ENCODE measurements at regions not wholly inside any gene's neighbourhood (a gene's known extent, or its start where the extent isn't known, plus 50 kb on each side); places are given as distances from the start of the nearest gene placed in this dataset.

GRCh38 chr20:57872816-57873409, 163.1 kb upstream of the PMEPA1 start:
- Histone ChIP-seq H3K36me3 (ENCODE audit: insufficient read depth, low read length) (no peaks in the 10 kb centered on the region), H3K79me2 (ENCODE audit: low read length) (no peaks in the 10 kb centered on the region), H2AFZ (ENCODE audit: low read length) (no peak overlapping the region), H3K4me2 (ENCODE audit: low read depth, low read length, poor library complexity, severe bottlenecking) (no peak overlapping the region), H3K4me3 (ENCODE audit: low read length) (no peak overlapping the region), H3K4me1 (ENCODE audit: low read length) (no peaks in the 10 kb centered on the region), H3K9ac (ENCODE audit: low read length) (no peak overlapping the region), H3K27me3 (ENCODE audit: low read length) (no peaks in the 10 kb centered on the region), H4K20me1 (ENCODE audit: insufficient read depth, low read depth, low read length) (no peaks in the 10 kb centered on the region), H3K27ac (ENCODE audit: low read length) (no peak overlapping the region), H3K9me3 (ENCODE audit: low read length) (no peaks in the 10 kb centered on the region), H3K9me2 (replicated peaks; ENCODE audit: insufficient read depth, low read length) (no peaks in the 10 kb centered on the region)
- DNase-seq = no peak

- Histone ChIP-seq H3K9me2 (replicated peaks; ENCODE audit: insufficient read depth, low read length) (no peaks in the 10 kb centered on the region), H3K4me1 (ENCODE audit: low read length) (no peaks in the 10 kb centered on the region), H3K4me3 (ENCODE audit: low read length) (no peak overlapping the region), H3K4me2 (ENCODE audit: low read depth, low read length, poor library complexity, severe bottlenecking) (no peak overlapping the region), H3K79me2 (ENCODE audit: low read length) (no peaks in the 10 kb centered on the region), H2AFZ (ENCODE audit: low read length) (no peak overlapping the region), H3K27me3 (ENCODE audit: low read length) (no peaks in the 10 kb centered on the region), H4K20me1 (ENCODE audit: insufficient read depth, low read depth, low read length) (no peaks in the 10 kb centered on the region), H3K9ac (ENCODE audit: low read length) (no peak overlapping the region), H3K36me3 (ENCODE audit: insufficient read depth, low read length) (no peaks in the 10 kb centered on the region), H3K9me3 (ENCODE audit: low read length) (no peaks in the 10 kb centered on the region), H3K27ac (ENCODE audit: low read length) (no peak overlapping the region)
- no peak for DNase-seq
These were observed 161.4 kb upstream of the PMEPA1 start for GRCh38 chr20:57871237-57871632.

- Histone ChIP-seq H4K20me1 (ENCODE audit: insufficient read depth, low read depth, low read length) (no peaks in the 10 kb centered on the region), H3K4me3 (ENCODE audit: low read length) (no peak overlapping the region), H3K27me3 (ENCODE audit: low read length) (no peaks in the 10 kb centered on the region), H3K36me3 (ENCODE audit: insufficient read depth, low read length) (no peaks in the 10 kb centered on the region), H3K4me1 (ENCODE audit: low read length) (no peaks in the 10 kb centered on the region), H3K9me3 (ENCODE audit: low read length) (no peaks in the 10 kb centered on the region), H3K27ac (ENCODE audit: low read length) (no peak overlapping the region), H3K9ac (ENCODE audit: low read length) (no peak overlapping the region), H2AFZ (ENCODE audit: low read length) (no peak overlapping the region), H3K4me2 (ENCODE audit: low read depth, low read length, poor library complexity, severe bottlenecking) (no peak overlapping the region), H3K79me2 (ENCODE audit: low read length) (no peaks in the 10 kb centered on the region), H3K9me2 (replicated peaks; ENCODE audit: insufficient read depth, low read length) (no peaks in the 10 kb centered on the region)
- DNase-seq = no peak
These were observed 160.9 kb upstream of the PMEPA1 start for GRCh38 chr20:57870597-57871236.

GRCh38 chr20:57869951-57870315, 160.1 kb upstream of the PMEPA1 start:
- Histone ChIP-seq H4K20me1 (ENCODE audit: insufficient read depth, low read depth, low read length) (no peaks in the 10 kb centered on the region), H3K36me3 (ENCODE audit: insufficient read depth, low read length) (no peaks in the 10 kb centered on the region), H3K9ac (ENCODE audit: low read length) (no peak overlapping the region), H3K4me3 (ENCODE audit: low read length) (no peak overlapping the region), H3K9me2 (replicated peaks; ENCODE audit: insufficient read depth, low read length) (no peaks in the 10 kb centered on the region), H2AFZ (ENCODE audit: low read length) (no peak overlapping the region), H3K4me1 (ENCODE audit: low read length) (no peaks in the 10 kb centered on the region), H3K27ac (ENCODE audit: low read length) (no peak overlapping the region), H3K79me2 (ENCODE audit: low read length) (no peaks in the 10 kb centered on the region), H3K27me3 (ENCODE audit: low read length) (no peaks in the 10 kb centered on the region), H3K4me2 (ENCODE audit: low read depth, low read length, poor library complexity, severe bottlenecking) (no peak overlapping the region), H3K9me3 (ENCODE audit: low read length) (no peaks in the 10 kb centered on the region)
- DNase-seq = no peak

- Histone ChIP-seq H4K20me1 (ENCODE audit: insufficient read depth, low read depth, low read length) (no peaks in the 10 kb centered on the region), H3K4me2 (ENCODE audit: low read depth, low read length, poor library complexity, severe bottlenecking) (no peak overlapping the region), H3K79me2 (ENCODE audit: low read length) (no peaks in the 10 kb centered on the region), H3K4me1 (ENCODE audit: low read length) (no peaks in the 10 kb centered on the region), H3K36me3 (ENCODE audit: insufficient read depth, low read length) (no peaks in the 10 kb centered on the region), H3K9me3 (ENCODE audit: low read length) (no peaks in the 10 kb centered on the region), H3K27ac (ENCODE audit: low read length) (no peak overlapping the region), H3K27me3 (ENCODE audit: low read length) (no peaks in the 10 kb centered on the region), H3K9me2 (replicated peaks; ENCODE audit: insufficient read depth, low read length) (no peaks in the 10 kb centered on the region), H3K9ac (ENCODE audit: low read length) (no peak overlapping the region), H3K4me3 (ENCODE audit: low read length) (no peak overlapping the region), H2AFZ (ENCODE audit: low read length) (no peak overlapping the region)
- DNase-seq = no peak
These were observed 159.6 kb upstream of the PMEPA1 start for GRCh38 chr20:57869291-57869950.

GRCh38 chr20:57868310-57868709, 158.5 kb upstream of the PMEPA1 start:
- no peak overlapping the region for H3K27ac ChIP-seq (ENCODE audit: low read length)
- H3K4me2 ChIP-seq (ENCODE audit: low read depth, low read length, poor library complexity, severe bottlenecking) = no peak overlapping the region
- H3K9me3 ChIP-seq (ENCODE audit: low read length) = no peaks in the 10 kb centered on the region
- H3K27me3 ChIP-seq (ENCODE audit: low read length) = no peaks in the 10 kb centered on the region
- H3K79me2 ChIP-seq (ENCODE audit: low read length) = no peaks in the 10 kb centered on the region
- H4K20me1 ChIP-seq (ENCODE audit: insufficient read depth, low read depth, low read length) = no peaks in the 10 kb centered on the region
- no peak overlapping the region for H2AFZ ChIP-seq (ENCODE audit: low read length)
- no peaks in the 10 kb centered on the region for H3K36me3 ChIP-seq (ENCODE audit: insufficient read depth, low read length)
- no peak overlapping the region for H3K4me3 ChIP-seq (ENCODE audit: low read length)
- no peak for DNase-seq
- no peaks in the 10 kb centered on the region for H3K9me2 ChIP-seq (replicated peaks; ENCODE audit: insufficient read depth, low read length)
- H3K4me1 ChIP-seq (ENCODE audit: low read length) = no peaks in the 10 kb centered on the region
- H3K9ac ChIP-seq (ENCODE audit: low read length) = no peak overlapping the region

GRCh38 chr20:57867807-57868206, 158.0 kb upstream of the PMEPA1 start:
- Histone ChIP-seq H3K4me1 (ENCODE audit: low read length) (no peaks in the 10 kb centered on the region), H3K27ac (ENCODE audit: low read length) (no peak overlapping the region), H3K79me2 (ENCODE audit: low read length) (no peaks in the 10 kb centered on the region)

GRCh38 chr20:57867181-57867803, 157.5 kb upstream of the PMEPA1 start:
- Histone ChIP-seq H3K36me3 (ENCODE audit: insufficient read depth, low read length) (no peaks in the 10 kb centered on the region), H3K9me2 (replicated peaks; ENCODE audit: insufficient read depth, low read length) (no peaks in the 10 kb centered on the region), H2AFZ (ENCODE audit: low read length) (no peak overlapping the region), H3K4me3 (ENCODE audit: low read length) (no peak overlapping the region), H4K20me1 (ENCODE audit: insufficient read depth, low read depth, low read length) (no peaks in the 10 kb centered on the region), H3K4me1 (ENCODE audit: low read length) (no peaks in the 10 kb centered on the region), H3K27me3 (ENCODE audit: low read length) (no peaks in the 10 kb centered on the region), H3K27ac (ENCODE audit: low read length) (no peak overlapping the region), H3K4me2 (ENCODE audit: low read depth, low read length, poor library complexity, severe bottlenecking) (no peak overlapping the region), H3K79me2 (ENCODE audit: low read length) (no peaks in the 10 kb centered on the region), H3K9ac (ENCODE audit: low read length) (no peak overlapping the region), H3K9me3 (ENCODE audit: low read length) (no peaks in the 10 kb centered on the region)
- DNase-seq = no peak

More at GRCh38 chr20:57867807-57868206, 158.0 kb upstream of the PMEPA1 start:
- Histone ChIP-seq H3K4me2 (ENCODE audit: low read depth, low read length, poor library complexity, severe bottlenecking) (no peak overlapping the region), H3K9me3 (ENCODE audit: low read length) (no peaks in the 10 kb centered on the region), H3K9me2 (replicated peaks; ENCODE audit: insufficient read depth, low read length) (no peaks in the 10 kb centered on the region), H2AFZ (ENCODE audit: low read length) (no peak overlapping the region), H3K4me3 (ENCODE audit: low read length) (no peak overlapping the region), H3K9ac (ENCODE audit: low read length) (no peak overlapping the region), H3K27me3 (ENCODE audit: low read length) (no peaks in the 10 kb centered on the region), H3K36me3 (ENCODE audit: insufficient read depth, low read length) (no peaks in the 10 kb centered on the region), H4K20me1 (ENCODE audit: insufficient read depth, low read depth, low read length) (no peaks in the 10 kb centered on the region)
- no peak for DNase-seq

Data from Karpas-422 (cell line).